ENCODE measurements at regions not wholly inside any gene's neighbourhood (a gene's known extent, or its start where the extent isn't known, plus 50 kb on each side); places are given as distances from the start of the nearest gene placed in this dataset.

DNA sequence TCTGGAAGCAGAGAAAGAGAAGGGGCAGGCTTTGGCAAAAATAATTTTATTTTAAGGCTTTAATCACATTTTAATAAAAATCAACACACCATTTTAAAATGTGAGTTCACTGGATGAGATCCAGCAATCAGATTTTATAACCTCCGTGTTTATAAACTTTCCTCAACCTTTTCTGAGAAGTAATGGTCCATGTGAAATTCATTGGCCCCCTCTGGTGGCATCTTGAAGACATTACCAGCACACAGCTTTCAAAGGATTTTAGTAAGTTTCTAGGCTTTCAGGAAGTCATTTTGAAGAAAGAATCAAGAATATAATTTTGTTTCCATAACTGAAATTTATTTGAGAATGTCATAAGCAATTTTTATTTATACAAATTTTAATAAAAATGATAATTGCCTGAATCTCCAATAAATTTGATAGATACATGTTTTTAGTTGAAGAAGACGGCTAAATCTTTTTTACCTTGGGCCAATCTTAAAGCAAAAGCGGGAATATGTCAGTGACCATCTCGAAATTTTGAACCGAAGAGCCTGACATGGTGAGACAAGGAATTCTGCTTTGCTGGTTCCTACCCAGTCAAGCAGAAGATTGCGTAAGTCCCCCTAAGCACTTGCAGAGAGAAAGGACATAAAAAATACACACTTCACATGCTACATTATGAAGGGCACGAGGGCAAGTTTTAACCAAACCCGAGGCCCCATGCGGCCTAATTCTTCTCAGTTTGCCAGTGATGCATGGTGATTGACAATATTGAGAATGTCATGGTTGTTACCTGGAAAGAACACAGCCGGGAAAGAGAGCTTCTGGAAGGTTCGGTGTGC lies 128.4 kb upstream of the CBLN2 start (continued):
- no peak for TF ChIP-seq MXI1 (IDR thresholded peaks at IDR 0.05; ENCODE audit: borderline replicate concordance, low read depth, low read length)

DNA sequence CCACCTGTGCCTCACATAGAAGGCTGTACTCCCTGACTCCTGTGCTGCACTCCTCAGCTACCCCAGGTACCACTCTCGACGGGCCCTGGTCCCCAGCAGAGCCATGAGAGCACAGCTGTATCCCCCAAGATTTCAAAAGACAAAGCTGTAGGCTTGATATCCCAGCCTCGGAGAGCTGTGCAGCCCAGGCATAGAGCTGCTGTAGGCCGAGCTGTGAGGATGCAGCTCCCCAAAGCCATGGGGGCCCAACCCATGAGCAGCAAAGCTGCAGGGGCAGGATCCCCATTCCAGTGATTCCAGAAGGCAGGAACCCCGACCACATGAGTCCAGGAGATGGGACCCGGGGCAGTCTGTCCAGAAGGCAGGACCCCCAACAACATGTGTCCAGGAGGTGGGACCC lies 123.8 kb upstream of the CBLN2 start:
- CTCF ChIA-PET, result no interaction called here
- in situ Hi-C loops (cut with MboI; ENCODE audit: low sequenced_read_pairs), result no loop called here
- no peak overlapping the region for H3K23ac ChIP-seq (ENCODE audit: low read depth, low read length)

More for the DNA sequence above, 123.8 kb upstream of the CBLN2 start:
- H3K9me1 ChIP-seq (ENCODE audit: insufficient read depth, low read length), result no peaks in the 10 kb centered on the region
- no peaks in the 10 kb centered on the region for H3K4me1 ChIP-seq (ENCODE audit: control insufficient read depth, insufficient read depth, low read length)
- 30% methylated on average over 2 of the region's 6 CpGs; no CpG with 5 or more reads in 1 of the 2 experiments for WGBS, 2 experiments (ENCODE audit: extremely low coverage in 2 of 2, insufficient read length in 1 of 2)
- TF ChIP-seq CHD1 (IDR thresholded peaks at IDR 0.05; ENCODE audit: low read depth, low read length) (no peak), RAD21 (IDR thresholded peaks at IDR 0.05; ENCODE audit: low read length) (no peak), BHLHE40 (IDR thresholded peaks at IDR 0.05; ENCODE audit: low read depth, low read length) (no peak), MXI1 (IDR thresholded peaks at IDR 0.05; ENCODE audit: borderline replicate concordance, low read depth, low read length) (no peak), SMC3 (IDR thresholded peaks at IDR 0.05; ENCODE audit: low read depth, low read length) (no peak), POLR2A (IDR thresholded peaks at IDR 0.05; ENCODE audit: low read depth, low read length) (no peak)
- TF ChIP-seq, protein P1, sequence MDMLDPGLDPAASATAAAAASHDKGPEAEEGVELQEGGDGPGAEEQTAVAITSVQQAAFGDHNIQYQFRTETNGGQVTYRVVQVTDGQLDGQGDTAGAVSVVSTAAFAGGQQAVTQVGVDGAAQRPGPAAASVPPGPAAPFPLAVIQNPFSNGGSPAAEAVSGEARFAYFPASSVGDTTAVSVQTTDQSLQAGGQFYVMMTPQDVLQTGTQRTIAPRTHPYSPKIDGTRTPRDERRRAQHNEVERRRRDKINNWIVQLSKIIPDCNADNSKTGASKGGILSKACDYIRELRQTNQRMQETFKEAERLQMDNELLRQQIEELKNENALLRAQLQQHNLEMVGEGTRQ (IDR thresholded peaks at IDR 0.05; ENCODE audit: low read depth, low read length), result no peak
- TF ChIP-seq, protein P2, sequence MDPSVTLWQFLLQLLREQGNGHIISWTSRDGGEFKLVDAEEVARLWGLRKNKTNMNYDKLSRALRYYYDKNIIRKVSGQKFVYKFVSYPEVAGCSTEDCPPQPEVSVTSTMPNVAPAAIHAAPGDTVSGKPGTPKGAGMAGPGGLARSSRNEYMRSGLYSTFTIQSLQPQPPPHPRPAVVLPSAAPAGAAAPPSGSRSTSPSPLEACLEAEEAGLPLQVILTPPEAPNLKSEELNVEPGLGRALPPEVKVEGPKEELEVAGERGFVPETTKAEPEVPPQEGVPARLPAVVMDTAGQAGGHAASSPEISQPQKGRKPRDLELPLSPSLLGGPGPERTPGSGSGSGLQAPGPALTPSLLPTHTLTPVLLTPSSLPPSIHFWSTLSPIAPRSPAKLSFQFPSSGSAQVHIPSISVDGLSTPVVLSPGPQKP (IDR thresholded peaks at IDR 0.05; ENCODE audit: borderline replicate concordance, low read depth, low read length), result no peak
- H3K27ac ChIP-seq (ENCODE audit: insufficient read depth, low read length), result no peak overlapping the region
- dilution Hi-C loops (cut with HindIII; ENCODE audit: low sequenced_read_pairs, unreplicated experiment) (no loop called here), intact Hi-C loops (cut with micrococcal nuclease) (no loop called here)
- no peak overlapping the region for H4K8ac ChIP-seq (ENCODE audit: low read depth in 2 of 2, low read length in 2 of 2)
- H2AK9ac ChIP-seq (replicated peaks; ENCODE audit: low read depth, low read length, poor library complexity), result no peak overlapping the region
- no peaks in the 10 kb centered on the region for H3K36me3 ChIP-seq (ENCODE audit: control insufficient read depth, insufficient read depth, low read length)
- BruUV-seq (replicated peaks), result no TSS peak
- no peak overlapping the region for H3K56ac ChIP-seq (ENCODE audit: extremely low read depth, insufficient read depth, low read length)
- no peaks in the 10 kb centered on the region for H3K79me1 ChIP-seq (ENCODE audit: low read depth in 1 of 2, low read length in 2 of 2)
- POLR2A ChIA-PET (ENCODE audit: unreplicated experiment), result no interaction called here
- DNase-seq (no peak), ATAC-seq (ENCODE audit: low read depth) (no peak)
- no peak overlapping the region for H3K4me3 ChIP-seq (ENCODE audit: insufficient read depth, low read depth, low read length)
- H3K18ac ChIP-seq (ENCODE audit: low read depth, low read length), result no peak overlapping the region
- H4K91ac ChIP-seq (ENCODE audit: insufficient read depth, low read depth, low read length), result no peak overlapping the region
- H2AK5ac ChIP-seq (ENCODE audit: low read depth, low read length), result no peak overlapping the region
- no peaks in the 10 kb centered on the region for H4K20me1 ChIP-seq (ENCODE audit: insufficient read depth, low read length)
- peaks cover 3% of the 10 kb centered on the region for H3K9me3 ChIP-seq (ENCODE audit: control insufficient read depth, insufficient read depth, low read length)
- no peak overlapping the region for H2BK20ac ChIP-seq (ENCODE audit: low read depth, low read length)
- no peak overlapping the region for H3K9ac ChIP-seq (ENCODE audit: low read depth, low read length)
- H3K14ac ChIP-seq (replicated peaks; ENCODE audit: low read depth, low read length), result no peak overlapping the region
- no peak overlapping the region for H4K5ac ChIP-seq (ENCODE audit: low read depth, low read length)
- H2AFZ ChIP-seq (replicated peaks; ENCODE audit: low read length, poor library complexity), result no peak overlapping the region
- H3K27me3 ChIP-seq (ENCODE audit: control insufficient read depth, insufficient read depth, low read length), result no peaks in the 10 kb centered on the region
- H3K4ac ChIP-seq (ENCODE audit: low read depth, low read length), result no peak overlapping the region
- H2BK15ac ChIP-seq (ENCODE audit: low read depth, low read length), result no peak overlapping the region
- no peak overlapping the region for H2BK120ac ChIP-seq (ENCODE audit: low read depth, low read length)
- no peak overlapping the region for H2BK5ac ChIP-seq (ENCODE audit: low read depth, low read length, poor library complexity, severe bottlenecking)
- no peak overlapping the region for H3K4me2 ChIP-seq (ENCODE audit: low read depth, low read length)
